ENCODE measurements at regions not wholly inside any gene's neighbourhood (a gene's known extent, or its start where the extent isn't known, plus 50 kb on each side); places are given as distances from the start of the nearest gene placed in this dataset.
"Not testable (repeated sequence)": the region's sequence is repeated elsewhere in the genome, so short reads cannot be mapped to it uniquely, and the experiment has no call there.

GRCh38 chr9:63774369-63775091, 1510.5 kb downstream of the FOXD4L5 start:
- H3K27ac ChIP-seq; H3K4me3 ChIP-seq; DNase-seq (ENCODE audit: low spot score): not testable (repeated sequence)

- DNase-seq (ENCODE audit: low spot score); H3K27ac ChIP-seq; H3K4me3 ChIP-seq: not testable (repeated sequence)
These were observed 1522.8 kb downstream of the FOXD4L5 start for GRCh38 chr9:63762230-63762629.

GRCh38 chr9:63729021-63729420, 1556.0 kb downstream of the FOXD4L5 start:
- not testable (repeated sequence) for H3K4me3 ChIP-seq; H3K27ac ChIP-seq; DNase-seq (ENCODE audit: low spot score)

- DNase-seq (ENCODE audit: low spot score): no peak
- TF ChIP-seq CTCF (IDR thresholded peaks at IDR 0.05): no peak
- Histone ChIP-seq H3K27ac (no peak overlapping the region), H3K4me3 (no peak overlapping the region)
These were observed 1556.7 kb downstream of the FOXD4L5 start for GRCh38 chr9:63728287-63728686.

DNA sequence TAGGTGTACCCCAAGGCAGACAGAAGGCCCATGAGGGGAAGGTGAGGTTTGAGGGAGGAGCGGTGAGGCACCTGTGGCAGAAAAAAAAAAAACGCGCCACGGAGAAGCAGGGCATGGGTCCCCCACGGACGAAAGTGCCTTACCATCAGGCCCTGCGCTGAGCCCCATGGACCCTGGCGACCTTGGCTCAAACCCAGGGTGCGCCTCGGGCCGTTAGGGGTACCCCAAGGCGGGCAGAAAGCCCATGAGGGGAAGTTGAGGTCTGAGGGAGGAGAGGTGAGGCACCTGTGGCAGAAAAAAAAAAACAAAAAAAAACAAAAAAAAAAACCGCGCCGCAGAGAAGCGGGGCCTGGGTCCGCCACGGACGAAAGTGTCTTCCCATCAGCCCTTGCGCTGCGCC, 1576.7 kb downstream of the FOXD4L5 start:
- H3K27ac ChIP-seq; DNase-seq (ENCODE audit: low spot score); H3K4me3 ChIP-seq: not testable (repeated sequence)

DNA sequence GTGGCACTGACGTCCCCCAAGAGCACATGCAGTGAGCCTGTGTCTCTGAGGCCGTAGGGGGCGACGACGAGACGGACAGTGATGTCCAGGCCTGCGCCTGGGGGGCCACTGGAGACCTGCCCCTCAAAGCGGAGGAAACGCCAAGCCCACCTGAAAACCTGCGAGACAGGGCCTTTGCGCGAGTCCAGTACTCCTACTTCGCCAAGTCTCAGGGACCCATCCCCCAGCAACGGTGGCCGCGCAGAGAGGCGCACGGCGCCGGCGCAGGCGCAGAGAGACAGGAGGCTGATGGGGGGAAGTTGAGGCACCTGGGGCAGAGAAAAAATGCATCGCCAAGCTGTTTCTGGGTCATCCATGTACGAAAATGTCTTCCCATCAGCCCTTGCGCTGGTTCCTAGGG, 1580.6 kb downstream of the FOXD4L5 start:
- H3K4me3 ChIP-seq, H3K27ac ChIP-seq: not testable (repeated sequence)
- peak; percentile 17 for DNase-seq (ENCODE audit: low spot score)

DNA sequence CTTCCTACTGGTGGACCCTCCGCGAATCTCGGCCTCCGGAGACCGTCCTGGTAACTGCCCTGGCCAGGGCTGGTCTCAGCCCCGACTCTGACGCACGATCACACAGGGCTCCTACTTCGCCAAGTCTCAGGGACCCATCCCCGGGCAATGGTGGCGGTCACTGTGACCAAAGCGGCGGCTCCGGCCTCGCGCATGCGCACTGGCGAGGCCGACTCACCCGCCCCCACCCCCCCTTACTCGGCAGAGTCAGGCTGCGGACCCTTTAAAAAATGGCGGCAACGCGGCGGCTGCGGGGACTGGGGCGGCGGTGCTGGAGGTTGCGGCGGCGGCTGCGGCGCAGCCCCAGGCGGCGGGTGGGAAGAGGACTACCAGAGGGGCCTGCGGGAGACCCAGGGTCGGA, 1581.3 kb downstream of the FOXD4L5 start:
- not testable (repeated sequence) for H3K4me3 ChIP-seq; H3K27ac ChIP-seq; DNase-seq (ENCODE audit: low spot score)

GRCh38 chr9:63703138-63703665, 1581.8 kb downstream of the FOXD4L5 start:
- not testable (repeated sequence) for H3K4me3 ChIP-seq; DNase-seq (ENCODE audit: low spot score)

More at GRCh38 chr9:63703138-63703665, 1581.8 kb downstream of the FOXD4L5 start:
- not testable (repeated sequence) for H3K27ac ChIP-seq
